OCI-LY7 (cell line): ENCODE measurements at regions not wholly inside any gene's neighbourhood (a gene's known extent, or its start where the extent isn't known, plus 50 kb on each side); places are given as distances from the start of the nearest gene placed in this dataset.

Experiments
- CTCF ChIP-seq: fragments of 200-600 bp; sonication (generic); conservative IDR thresholded peaks from 2 replicates; pipeline ENCODE4 v1.5.1; 2014; ENCODE audit warnings: mild to moderate bottlenecking, antibody characterized with exemption, low read length, moderate library complexity, mixed read lengths
- EZH2phosphoT487 ChIP-seq: fragments of 200-600 bp; sonication (generic); IDR thresholded peaks from 2 replicates; pipeline ENCODE4 v1.6.1; 2018; ENCODE audit warnings: low read depth, borderline replicate concordance, mild to moderate bottlenecking, mixed run types, antibody characterized with exemption, low read length, moderate library complexity, mixed read lengths

GRCh38 chr3:188979669-188980310, 192.0 kb upstream of the TPRG1 start:
- TF ChIP-seq CTCF (no peak), EZH2phosphoT487 (no peak)
